ENCODE measurements at regions not wholly inside any gene's neighbourhood (a gene's known extent, or its start where the extent isn't known, plus 50 kb on each side); places are given as distances from the start of the nearest gene placed in this dataset.

- ATAC-seq (no peak), FAIRE-seq (no peak), DNase-seq (ENCODE audit: extremely low read depth in 1 of 4, low spot score in 3 of 4) (no peak)
- H3K9ac ChIP-seq (ENCODE audit: insufficient read depth in 1 of 2, low read depth in 2 of 2, low read length in 2 of 2), result no peak overlapping the region
- no TSS peak for BruUV-seq (replicated peaks)
- no peaks in the 10 kb centered on the region; a peak in 1 of 5 replicates for H3K27me3 ChIP-seq (ENCODE audit: control insufficient read depth in 2 of 2, insufficient read depth in 2 of 2, low read length in 2 of 2)
- POLR2A ChIA-PET, result interaction anchor here (1.8 kb wide), 1 partner anchor 11 kb away, joined by 4 read pairs; no protein-coding TSS in a partner anchor
- no peak overlapping the region for H3K27ac ChIP-seq (ENCODE audit: extremely low read depth, low read depth, low read length)
- H3K4me1 ChIP-seq (replicated peaks in 1 of 2; ENCODE audit: control insufficient read depth in 2 of 2, insufficient read depth in 2 of 2, low read length in 2 of 2), result no peaks in the 10 kb centered on the region
- intact Hi-C loops (cut with micrococcal nuclease), result no loop called here
- in situ Hi-C loops (cut with MboI), result no loop called here
- no peaks in the 10 kb centered on the region for H3K79me2 ChIP-seq (ENCODE audit: control insufficient read depth, insufficient read depth, low read length)
- CTCF ChIA-PET (ENCODE audit: low intra/inter-chr PET ratio), result no interaction called here
- no peak for TF ChIP-seq YBX1 (IDR thresholded peaks at IDR 0.05)
- TF ChIP-seq NR4A1 (CRISPR knock-in tag; IDR thresholded peaks at IDR 0.05), result no peak
- TF ChIP-seq NR4A1 (tag; IDR thresholded peaks at IDR 0.05), result no peak
- no peak for TF ChIP-seq RFX1 (IDR thresholded peaks at IDR 0.05)
- TF ChIP-seq, protein P1, sequence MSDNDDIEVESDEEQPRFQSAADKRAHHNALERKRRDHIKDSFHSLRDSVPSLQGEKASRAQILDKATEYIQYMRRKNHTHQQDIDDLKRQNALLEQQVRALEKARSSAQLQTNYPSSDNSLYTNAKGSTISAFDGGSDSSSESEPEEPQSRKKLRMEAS (CRISPR knock-in tag; IDR thresholded peaks at IDR 0.05), result no peak
- no peak for TF ChIP-seq PURB (CRISPR knock-in tag; IDR thresholded peaks at IDR 0.05; ENCODE audit: low read depth)
- TF ChIP-seq, protein P2, sequence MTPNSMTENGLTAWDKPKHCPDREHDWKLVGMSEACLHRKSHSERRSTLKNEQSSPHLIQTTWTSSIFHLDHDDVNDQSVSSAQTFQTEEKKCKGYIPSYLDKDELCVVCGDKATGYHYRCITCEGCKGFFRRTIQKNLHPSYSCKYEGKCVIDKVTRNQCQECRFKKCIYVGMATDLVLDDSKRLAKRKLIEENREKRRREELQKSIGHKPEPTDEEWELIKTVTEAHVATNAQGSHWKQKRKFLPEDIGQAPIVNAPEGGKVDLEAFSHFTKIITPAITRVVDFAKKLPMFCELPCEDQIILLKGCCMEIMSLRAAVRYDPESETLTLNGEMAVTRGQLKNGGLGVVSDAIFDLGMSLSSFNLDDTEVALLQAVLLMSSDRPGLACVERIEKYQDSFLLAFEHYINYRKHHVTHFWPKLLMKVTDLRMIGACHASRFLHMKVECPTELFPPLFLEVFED (CRISPR knock-in tag; conservative IDR thresholded peaks at IDR 0.05), result no peak
- WGBS (ENCODE audit: insufficient coverage, low coverage, missing lambda C conversion rate), result 0% methylated on average over 2 of the region's 2 CpGs
- H3K4me3 ChIP-seq, result no peak overlapping the region
- no peaks in the 10 kb centered on the region for H3K36me3 ChIP-seq (ENCODE audit: control insufficient read depth, insufficient read depth, low read length)
- no peak overlapping the region for H2AFZ ChIP-seq (ENCODE audit: low read depth, low read length)
- no peaks in the 10 kb centered on the region for H3K9me3 ChIP-seq (replicated peaks; ENCODE audit: control insufficient read depth, insufficient read depth, low read depth, low read length)
- no peak overlapping the region for H3K4me2 ChIP-seq (ENCODE audit: insufficient read depth, low read length)
- H4K20me1 ChIP-seq (replicated peaks; ENCODE audit: control insufficient read depth, insufficient read depth, low read length), result no peaks in the 10 kb centered on the region
- no peaks in the 10 kb centered on the region for H3K9me1 ChIP-seq (ENCODE audit: control insufficient read depth, insufficient read depth, low read length)
These were observed 82.6 kb upstream of the GLI3 start for GRCh38 chr7:42319631-42320030.

Measured in K562 (cell line).